Fibroblast of pulmonary artery (primary cell): ENCODE measurements at regions not wholly inside any gene's neighbourhood (a gene's known extent, or its start where the extent isn't known, plus 50 kb on each side); places are given as distances from the start of the nearest gene placed in this dataset.

ENCODE experiments used
- DNase-seq: peaks from one replicate; pipeline ENCODE4 v3.0.0-alpha.2; 2010; ENCODE audit warnings: low read depth
- H3K4me3 ChIP-seq: replicated peaks from 2 replicates; pipeline ENCODE4 v1.5.1; 2011; ENCODE audit warnings: low read depth, mild to moderate bottlenecking, control low read depth, low read length, moderate library complexity
- TF ChIP-seq, protein P1 (sequence below): IDR thresholded peaks from 2 replicates; pipeline ENCODE4 v1.5.1; 2011; ENCODE audit warnings: mild to moderate bottlenecking, control low read depth, low read length, inconsistent platforms; ENCODE audit errors: missing control alignments

DNA sequence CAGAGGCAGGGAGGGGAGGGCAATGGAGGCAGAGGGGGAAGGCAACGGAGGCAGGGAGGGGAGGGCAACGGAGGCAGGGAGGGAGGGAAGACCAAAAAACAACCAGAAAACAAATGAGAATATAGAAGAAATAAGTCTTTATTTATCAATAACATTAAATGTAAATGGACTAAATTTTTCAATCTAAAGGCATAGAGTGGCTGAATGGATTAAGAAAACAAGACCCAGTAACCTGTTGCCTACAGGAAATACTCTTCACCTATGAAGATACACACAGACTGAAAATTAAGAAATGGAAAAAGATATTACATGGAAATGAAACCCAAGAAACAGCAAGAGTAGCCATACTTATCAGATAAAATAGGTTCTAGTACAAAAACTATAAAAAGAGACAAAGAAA lies 536.3 kb downstream of the TBC1D4 start:
- no peak for DNase-seq
- TF ChIP-seq, protein P1, sequence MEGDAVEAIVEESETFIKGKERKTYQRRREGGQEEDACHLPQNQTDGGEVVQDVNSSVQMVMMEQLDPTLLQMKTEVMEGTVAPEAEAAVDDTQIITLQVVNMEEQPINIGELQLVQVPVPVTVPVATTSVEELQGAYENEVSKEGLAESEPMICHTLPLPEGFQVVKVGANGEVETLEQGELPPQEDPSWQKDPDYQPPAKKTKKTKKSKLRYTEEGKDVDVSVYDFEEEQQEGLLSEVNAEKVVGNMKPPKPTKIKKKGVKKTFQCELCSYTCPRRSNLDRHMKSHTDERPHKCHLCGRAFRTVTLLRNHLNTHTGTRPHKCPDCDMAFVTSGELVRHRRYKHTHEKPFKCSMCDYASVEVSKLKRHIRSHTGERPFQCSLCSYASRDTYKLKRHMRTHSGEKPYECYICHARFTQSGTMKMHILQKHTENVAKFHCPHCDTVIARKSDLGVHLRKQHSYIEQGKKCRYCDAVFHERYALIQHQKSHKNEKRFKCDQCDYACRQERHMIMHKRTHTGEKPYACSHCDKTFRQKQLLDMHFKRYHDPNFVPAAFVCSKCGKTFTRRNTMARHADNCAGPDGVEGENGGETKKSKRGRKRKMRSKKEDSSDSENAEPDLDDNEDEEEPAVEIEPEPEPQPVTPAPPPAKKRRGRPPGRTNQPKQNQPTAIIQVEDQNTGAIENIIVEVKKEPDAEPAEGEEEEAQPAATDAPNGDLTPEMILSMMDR: no peak
- no peak overlapping the region for H3K4me3 ChIP-seq

DNA sequence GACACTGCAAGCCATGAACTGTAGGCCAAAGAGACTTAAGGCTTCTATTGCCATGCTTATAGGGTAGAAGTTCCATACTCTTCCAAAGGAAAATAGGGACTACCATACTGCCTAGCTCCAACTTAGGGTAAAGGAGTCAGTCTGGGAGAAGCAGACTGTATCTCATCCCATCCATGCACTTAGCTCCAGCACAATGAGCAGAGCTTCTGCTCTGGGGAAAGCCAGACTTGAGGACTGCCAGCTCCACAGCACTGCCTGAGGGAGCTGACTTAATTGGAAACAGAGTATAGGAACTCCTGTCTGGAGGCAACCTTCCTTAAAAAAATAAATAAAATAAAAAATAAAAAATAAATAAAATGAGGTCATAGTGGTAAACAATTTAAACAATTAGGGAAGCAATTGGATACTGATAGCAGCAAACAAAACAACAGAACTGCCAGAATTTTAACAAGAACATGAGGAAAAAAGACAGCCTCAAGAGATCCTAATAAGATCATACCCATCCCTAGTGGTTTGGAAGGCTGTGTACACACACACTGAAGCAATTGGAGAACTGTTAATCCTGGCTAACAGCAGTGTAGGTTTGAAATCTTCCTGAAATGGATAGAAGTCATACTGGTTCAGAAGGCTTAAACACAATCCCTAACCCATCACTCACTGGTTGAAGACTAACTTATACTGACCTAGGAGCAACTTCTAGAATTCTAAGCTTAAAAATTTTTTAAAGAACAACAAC lies 550.1 kb downstream of the TBC1D4 start:
- no peak overlapping the region for H3K4me3 ChIP-seq
- TF ChIP-seq, protein P1: no peak
- DNase-seq: no peak

DNA sequence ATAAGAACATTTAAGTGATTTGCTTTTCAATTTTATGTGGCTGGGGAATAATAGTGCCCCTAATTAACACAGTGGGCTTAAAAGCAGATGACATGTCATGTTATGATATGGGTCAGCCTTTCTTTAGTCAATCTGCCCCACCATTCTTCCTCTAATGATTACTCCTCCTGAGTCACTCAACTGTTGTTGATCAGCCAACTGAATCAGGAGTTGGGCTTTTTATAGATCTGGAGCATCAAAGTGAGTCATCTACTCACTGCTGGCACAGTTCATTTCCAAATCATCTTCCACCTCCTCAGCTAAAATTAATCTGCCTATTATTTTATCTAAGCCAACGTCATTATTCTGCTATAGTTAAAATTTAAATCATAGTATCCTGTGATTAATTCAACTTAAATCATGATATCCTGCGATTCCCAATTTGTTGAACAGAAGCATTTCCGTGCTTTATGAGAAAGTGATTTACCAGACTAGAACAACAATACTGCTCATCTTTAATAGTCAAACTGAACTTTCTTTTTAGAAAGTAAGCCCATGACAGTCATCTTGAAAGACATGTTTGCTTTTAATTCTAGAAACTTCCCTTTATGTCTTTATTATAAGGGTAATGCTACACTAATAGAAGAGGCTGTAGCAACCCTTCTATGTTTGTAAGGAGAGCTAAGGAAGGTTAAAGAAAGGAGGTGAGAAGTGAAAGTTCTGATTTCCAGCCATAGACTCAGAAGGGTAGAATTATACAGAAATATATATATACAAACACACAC lies 551.4 kb downstream of the TBC1D4 start:
- H3K4me3 ChIP-seq: no peak overlapping the region
- DNase-seq: peak; percentile 46
- TF ChIP-seq, protein P1: no peak

DNA sequence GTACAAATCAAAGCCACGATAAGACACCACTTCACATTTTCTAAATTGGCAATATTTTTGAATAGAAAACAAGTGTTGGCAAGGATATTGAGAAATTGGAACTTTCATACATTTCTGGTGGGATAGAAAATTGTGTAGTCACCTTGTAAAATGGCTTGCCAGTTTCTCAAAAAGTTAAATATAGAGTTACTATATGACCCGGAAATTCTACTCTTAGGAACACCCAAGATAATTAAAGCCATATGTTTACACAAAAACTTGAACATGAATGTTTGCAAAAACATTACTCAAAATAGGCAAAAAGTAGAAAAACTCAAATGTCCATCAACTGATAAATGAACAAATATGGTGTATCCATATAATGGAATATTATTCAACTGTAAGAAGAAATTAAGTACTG lies 552.5 kb downstream of the TBC1D4 start:
- no peak overlapping the region for H3K4me3 ChIP-seq
- no peak for DNase-seq
- TF ChIP-seq, protein P1: no peak

DNA sequence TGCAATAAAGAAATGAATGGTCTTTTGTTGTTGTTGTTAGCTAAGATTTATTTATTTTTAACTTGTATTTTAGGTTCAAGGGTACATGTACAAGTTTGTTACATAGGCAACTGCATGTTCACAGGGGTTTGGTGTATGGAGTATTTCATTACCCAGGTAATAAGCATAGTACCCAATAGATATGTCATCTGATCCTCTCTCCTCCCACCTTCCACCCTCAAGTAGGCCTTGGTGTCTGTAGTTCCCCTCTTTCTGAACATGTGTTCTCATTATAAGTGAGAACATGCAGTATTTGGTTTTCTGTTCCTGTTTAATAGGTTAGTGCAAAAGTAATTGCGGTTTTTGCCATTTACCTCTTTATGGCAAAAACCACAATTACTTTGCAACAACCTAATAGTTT lies 554.1 kb downstream of the TBC1D4 start:
- no peak overlapping the region for H3K4me3 ChIP-seq
- DNase-seq: no peak
- TF ChIP-seq, protein P1: no peak

DNA sequence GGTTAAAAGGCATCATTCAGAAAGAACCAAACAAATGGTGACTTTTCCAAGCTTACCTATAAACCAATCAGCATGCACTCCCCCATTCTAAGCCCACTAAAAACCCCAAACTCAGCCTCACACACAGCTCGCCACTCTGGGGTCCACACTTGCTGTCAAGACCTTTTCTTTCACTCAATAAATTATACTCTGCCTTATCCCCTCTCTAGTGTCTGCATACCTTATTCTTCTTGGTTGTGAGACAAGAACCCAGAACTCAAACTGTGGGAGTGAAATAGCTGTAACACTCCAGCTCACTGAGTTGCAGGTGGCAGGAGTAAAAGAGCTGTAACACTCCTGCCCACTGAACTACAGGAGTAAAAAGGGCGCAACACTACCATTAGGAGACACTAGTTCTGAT lies 559.0 kb downstream of the TBC1D4 start:
- TF ChIP-seq, protein P1: no peak
- H3K4me3 ChIP-seq: no peak overlapping the region
- DNase-seq: no peak
